SH-SY5Y (cell line): ENCODE measurements at regions not wholly inside any gene's neighbourhood (a gene's known extent, or its start where the extent isn't known, plus 50 kb on each side); places are given as distances from the start of the nearest gene placed in this dataset.

Source experiments
- GATA2 ChIP-seq: IDR thresholded peaks from 2 replicates; pipeline ENCODE4 v1.6.1; 2011; ENCODE audit warnings: mild to moderate bottlenecking, low read depth, low read length
- GATA3 ChIP-seq: IDR thresholded peaks from 2 replicates; pipeline ENCODE4 v1.6.1; 2011; ENCODE audit warnings: low read depth, mild to moderate bottlenecking, low read length, moderate library complexity

DNA sequence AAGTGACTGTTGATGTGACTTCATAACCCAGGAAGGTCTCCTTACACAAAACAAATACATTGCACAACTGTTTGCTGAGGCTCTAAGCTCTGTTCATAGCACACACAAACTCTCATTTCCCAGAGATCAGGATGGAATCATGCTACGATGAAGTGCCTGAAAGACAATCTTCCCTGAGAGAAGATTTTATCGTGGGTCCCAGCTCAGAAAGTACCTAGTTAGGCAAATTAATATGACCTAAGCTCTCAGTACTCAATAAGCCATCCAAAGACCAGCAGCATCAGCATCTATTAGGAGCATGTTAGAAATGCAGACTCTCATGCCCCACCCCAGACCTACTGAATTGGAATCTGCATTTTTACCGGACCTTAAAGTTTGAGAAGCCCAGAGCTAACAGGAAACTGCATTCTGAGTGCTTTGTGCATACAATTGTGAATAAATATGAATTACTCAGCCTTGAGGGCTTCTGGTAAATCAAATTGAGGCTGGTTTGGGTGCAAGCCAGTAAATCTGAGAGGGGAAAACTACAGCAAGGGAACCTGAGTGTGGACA is 161.5 kb upstream of the C2CD4B start:
- TF ChIP-seq GATA3 = peak; percentile 64
- peak; percentile 70 for TF ChIP-seq GATA2
